IMR-90 (cell line): ENCODE measurements at regions not wholly inside any gene's neighbourhood (a gene's known extent, or its start where the extent isn't known, plus 50 kb on each side); places are given as distances from the start of the nearest gene placed in this dataset.

Experiments
- ATAC-seq: fragments of 200-7000 bp; cut with Tn5 transposase; 2 replicates; pipeline ENCODE4 v1.9.1; 2020; ENCODE audit warnings: low read depth, mild to moderate bottlenecking, moderate library complexity
- BruUV-seq: library from RNA; stranded (reverse); fragments of 400-500 nt; replicated peaks from 2 replicates; lab custom pipeline; 2021; lab: Mats Ljungman, UMichigan
- CTCF ChIA-PET: fragments of 300-600 bp; formaldehyde crosslinking; extraction: SDS; loops from one replicate; lab custom pipeline; 2021; ENCODE audit warnings: antibody characterized with exemption; lab: Yijun Ruan, JAX
- POLR2A ChIA-PET: fragments of 300-600 bp; sonication (Branson Sonifier 250); formaldehyde crosslinking; loops from one replicate; lab custom pipeline; 2022; ENCODE audit warnings: antibody characterized with exemption; ENCODE audit not compliant: unreplicated experiment; lab: Charles Lee
- DNase-seq: peaks from one replicate; pipeline ENCODE4 v3.0.0; 2013
- H2AFZ ChIP-seq: replicated peaks from 2 replicates; pipeline ENCODE3; 2013; ENCODE audit warnings: low read length, mild to moderate bottlenecking; ENCODE audit not compliant: poor library complexity
- H2AK5ac ChIP-seq: 2 replicates; pipeline ENCODE4 v1.6.1; 2013; ENCODE audit warnings: low read depth, low read length, inconsistent platforms
- H2AK9ac ChIP-seq: replicated peaks from 2 replicates; pipeline ENCODE3; 2013; ENCODE audit warnings: mild to moderate bottlenecking, low read depth, low read length, moderate library complexity; ENCODE audit not compliant: poor library complexity
- H2BK120ac ChIP-seq: 2 replicates; pipeline ENCODE4 v1.6.1; 2013; ENCODE audit warnings: low read depth, low read length, inconsistent platforms
- H2BK15ac ChIP-seq: 3 replicates; pipeline ENCODE4 v1.6.1; 2013; ENCODE audit warnings: low read depth, low read length, inconsistent platforms
- H2BK20ac ChIP-seq: 2 replicates; pipeline ENCODE4 v1.6.1; 2013; ENCODE audit warnings: low read depth, mild to moderate bottlenecking, inconsistent platforms, low read length, moderate library complexity
- H2BK5ac ChIP-seq: 2 replicates; pipeline ENCODE4 v1.6.1; 2013; ENCODE audit warnings: mild to moderate bottlenecking, low read depth, low read length, inconsistent platforms; ENCODE audit not compliant: poor library complexity, severe bottlenecking
- H3K14ac ChIP-seq: replicated peaks from 2 replicates; pipeline ENCODE4 v1.6.1; 2013; ENCODE audit warnings: low read depth, low read length, inconsistent platforms
- H3K18ac ChIP-seq: 2 replicates; pipeline ENCODE4 v1.6.1; 2013; ENCODE audit warnings: low read depth, low read length, control low read depth
- H3K23ac ChIP-seq: 2 replicates; pipeline ENCODE4 v1.6.1; 2013; ENCODE audit warnings: low read depth, low read length, inconsistent platforms
- H3K27ac ChIP-seq: 2 replicates; pipeline ENCODE4 v1.5.1; 2013; ENCODE audit warnings: mild to moderate bottlenecking, control low read depth, low read length; ENCODE audit not compliant: insufficient read depth
- H3K27me3 ChIP-seq: 2 replicates; pipeline ENCODE4 v1.6.1; 2013; ENCODE audit warnings: low read length; ENCODE audit not compliant: control insufficient read depth, insufficient read depth
- H3K36me3 ChIP-seq: 2 replicates; pipeline ENCODE4 v1.6.1; 2013; ENCODE audit warnings: low read length, mixed read lengths; ENCODE audit not compliant: control insufficient read depth, insufficient read depth
- H3K4ac ChIP-seq: 2 replicates; pipeline ENCODE4 v1.6.1; 2013; ENCODE audit warnings: low read depth, low read length, inconsistent platforms
- H3K4me1 ChIP-seq: 2 replicates; pipeline ENCODE4 v1.6.1; 2013; ENCODE audit warnings: low read length, mixed read lengths; ENCODE audit not compliant: control insufficient read depth, insufficient read depth
- H3K4me2 ChIP-seq: 2 replicates; pipeline ENCODE4 v1.6.1; 2013; ENCODE audit warnings: low read depth, mild to moderate bottlenecking, control low read depth, low read length, moderate library complexity
- H3K4me3 ChIP-seq: 2 replicates; pipeline ENCODE4 v1.5.1; 2013; ENCODE audit warnings: low read depth, mild to moderate bottlenecking, control low read depth, low read length, moderate library complexity; ENCODE audit not compliant: insufficient read depth
- H3K56ac ChIP-seq: 2 replicates; pipeline ENCODE4 v1.6.1; 2013; ENCODE audit warnings: low read length, inconsistent platforms; ENCODE audit not compliant: insufficient read depth; ENCODE audit errors: extremely low read depth
- H3K79me1 ChIP-seq, 2 experiments: 2 replicates each; pipeline ENCODE4 v1.6.1; 2013; ENCODE audit warnings: low read length in 2 of 2, inconsistent platforms in 1 of 2, low read depth in 1 of 2
- H3K9ac ChIP-seq: 2 replicates; pipeline ENCODE4 v1.6.1; 2013; ENCODE audit warnings: low read depth, low read length, control low read depth
- H3K9me1 ChIP-seq: 2 replicates; pipeline ENCODE4 v1.6.1; 2013; ENCODE audit warnings: low read length, inconsistent platforms; ENCODE audit not compliant: insufficient read depth
- H3K9me3 ChIP-seq: 2 replicates; pipeline ENCODE4 v1.6.1; 2013; ENCODE audit warnings: low read length; ENCODE audit not compliant: control insufficient read depth, insufficient read depth
- H4K20me1 ChIP-seq: 2 replicates; pipeline ENCODE4 v1.6.1; 2013; ENCODE audit warnings: low read length, inconsistent platforms; ENCODE audit not compliant: insufficient read depth
- H4K5ac ChIP-seq: 2 replicates; pipeline ENCODE4 v1.6.1; 2013; ENCODE audit warnings: mild to moderate bottlenecking, low read depth, low read length, control low read depth
- H4K8ac ChIP-seq, 2 experiments: 2 replicates each; pipeline ENCODE4 v1.6.1; 2013; ENCODE audit warnings: low read depth in 2 of 2, low read length in 2 of 2, control low read depth in 1 of 2, inconsistent platforms in 1 of 2
- H4K91ac ChIP-seq: 2 replicates; pipeline ENCODE4 v1.6.1; 2013; ENCODE audit warnings: low read depth, low read length, inconsistent platforms; ENCODE audit not compliant: insufficient read depth
- POLR2A ChIP-seq: IDR thresholded peaks from 2 replicates; pipeline ENCODE4 v1.6.1; 2012; ENCODE audit warnings: mild to moderate bottlenecking, low read depth, low read length
- WGBS, 2 experiments: methylation state at CpG; one replicate each; pipeline versions ENCODE4 v1.1.5 to v1.1.7; 2013; ENCODE audit warnings: missing lambda C conversion rate in 2 of 2; ENCODE audit not compliant: insufficient read length in 1 of 2; ENCODE audit errors: extremely low coverage in 2 of 2; 5-methylcytosine and 5-hydroxymethylcytosine counted together
- dilution Hi-C: fragments of 300-500 bp; cut with HindIII; formaldehyde crosslinking; loops from one replicate; pipeline ENCODE4 v1.14.3; 2018; ENCODE audit warnings: low sequenced_read_pairs; ENCODE audit not compliant: unreplicated experiment
- in situ Hi-C: fragments of 300-500 bp; cut with MboI; formaldehyde crosslinking; loops from 3 replicates; pipeline ENCODE4 v1.14.3; 2019; ENCODE audit warnings: low sequenced_read_pairs, inconsistent platforms, mixed read lengths
- intact Hi-C: fragments of 100-400 bp; cut with micrococcal nuclease; formaldehyde crosslinking; loops from 2 replicates; pipeline ENCODE4 v1.10.0; 2022
- TF ChIP-seq, protein P1 (sequence below): fragments of 150-350 bp; IDR thresholded peaks from 2 replicates; pipeline ENCODE4 v1.6.1; 2017; ENCODE audit warnings: mild to moderate bottlenecking, antibody characterized with exemption, low read length, low read depth

- Histone ChIP-seq H4K8ac (no peak overlapping the region), H2AK9ac (no peak overlapping the region), H3K9ac (no peak overlapping the region), H3K4me3 (no peak overlapping the region), H3K18ac (no peak overlapping the region), H2BK120ac (no peak overlapping the region), H3K79me1 (no peaks in the 10 kb centered on the region), H3K56ac (no peak overlapping the region), H3K27ac (no peak overlapping the region), H3K4me1 (no peaks in the 10 kb centered on the region), H3K27me3 (peaks cover 2% of the 10 kb centered on the region; the same call in 1 of the 2 replicates), H2BK5ac (no peak overlapping the region), H3K4me2 (no peak overlapping the region), H4K20me1 (no peaks in the 10 kb centered on the region), H3K4ac (no peak overlapping the region), H3K9me3 (no peaks in the 10 kb centered on the region), H2AFZ (no peak overlapping the region), H4K5ac (no peak overlapping the region), H3K14ac (no peak overlapping the region), H3K36me3 (no peaks in the 10 kb centered on the region), H2BK15ac (no peak overlapping the region), H3K23ac (no peak overlapping the region), H3K9me1 (no peaks in the 10 kb centered on the region), H4K91ac (no peak overlapping the region), H2AK5ac (no peak overlapping the region), H2BK20ac (no peak overlapping the region)
- ATAC-seq = no peak
- ChIA-PET POLR2A (no interaction called here), CTCF (interaction anchor here (0.9 kb wide), 1 partner anchor 12 kb away, joined by 3 read pairs; no protein-coding TSS in a partner anchor)
- dilution Hi-C loops (no loop called here), intact Hi-C loops (no loop called here), in situ Hi-C loops (no loop called here)
- BruUV-seq = no TSS peak
- DNase-seq = no peak
- no CpG with 5 or more reads among the region's 2 CpGs for WGBS, 2 experiments
- no peak for TF ChIP-seq POLR2A
- TF ChIP-seq, protein P1, sequence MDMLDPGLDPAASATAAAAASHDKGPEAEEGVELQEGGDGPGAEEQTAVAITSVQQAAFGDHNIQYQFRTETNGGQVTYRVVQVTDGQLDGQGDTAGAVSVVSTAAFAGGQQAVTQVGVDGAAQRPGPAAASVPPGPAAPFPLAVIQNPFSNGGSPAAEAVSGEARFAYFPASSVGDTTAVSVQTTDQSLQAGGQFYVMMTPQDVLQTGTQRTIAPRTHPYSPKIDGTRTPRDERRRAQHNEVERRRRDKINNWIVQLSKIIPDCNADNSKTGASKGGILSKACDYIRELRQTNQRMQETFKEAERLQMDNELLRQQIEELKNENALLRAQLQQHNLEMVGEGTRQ = no peak
Measured at GRCh38 chr2:217638031-217638430, 364.8 kb downstream of the TNS1 start.
